ENCODE measurements at regions not wholly inside any gene's neighbourhood (a gene's known extent, or its start where the extent isn't known, plus 50 kb on each side); places are given as distances from the start of the nearest gene placed in this dataset.
"Not testable (repeated sequence)": the region's sequence is repeated elsewhere in the genome, so short reads cannot be mapped to it uniquely, and the experiment has no call there.

- no peaks in the 10 kb centered on the region for H3K36me3 ChIP-seq (ENCODE audit: control insufficient read depth in 4 of 4, insufficient read depth in 4 of 4, low read length in 4 of 4)
- H3K9ac ChIP-seq (ENCODE audit: insufficient read depth in 1 of 2, low read length in 2 of 2), result no peak overlapping the region
- no peaks in the 10 kb centered on the region for H3K4me1 ChIP-seq (ENCODE audit: control insufficient read depth in 5 of 5, insufficient read depth in 5 of 5, low read length in 5 of 5)
- no peak overlapping the region for H3K4me3 ChIP-seq
- no peaks in the 10 kb centered on the region for H3K27me3 ChIP-seq (ENCODE audit: control insufficient read depth in 3 of 3, insufficient read depth in 3 of 3, low read length in 2 of 3)
- TF ChIP-seq, protein P1, sequence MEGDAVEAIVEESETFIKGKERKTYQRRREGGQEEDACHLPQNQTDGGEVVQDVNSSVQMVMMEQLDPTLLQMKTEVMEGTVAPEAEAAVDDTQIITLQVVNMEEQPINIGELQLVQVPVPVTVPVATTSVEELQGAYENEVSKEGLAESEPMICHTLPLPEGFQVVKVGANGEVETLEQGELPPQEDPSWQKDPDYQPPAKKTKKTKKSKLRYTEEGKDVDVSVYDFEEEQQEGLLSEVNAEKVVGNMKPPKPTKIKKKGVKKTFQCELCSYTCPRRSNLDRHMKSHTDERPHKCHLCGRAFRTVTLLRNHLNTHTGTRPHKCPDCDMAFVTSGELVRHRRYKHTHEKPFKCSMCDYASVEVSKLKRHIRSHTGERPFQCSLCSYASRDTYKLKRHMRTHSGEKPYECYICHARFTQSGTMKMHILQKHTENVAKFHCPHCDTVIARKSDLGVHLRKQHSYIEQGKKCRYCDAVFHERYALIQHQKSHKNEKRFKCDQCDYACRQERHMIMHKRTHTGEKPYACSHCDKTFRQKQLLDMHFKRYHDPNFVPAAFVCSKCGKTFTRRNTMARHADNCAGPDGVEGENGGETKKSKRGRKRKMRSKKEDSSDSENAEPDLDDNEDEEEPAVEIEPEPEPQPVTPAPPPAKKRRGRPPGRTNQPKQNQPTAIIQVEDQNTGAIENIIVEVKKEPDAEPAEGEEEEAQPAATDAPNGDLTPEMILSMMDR (IDR thresholded peaks at IDR 0.05; ENCODE audit: control extremely low read depth, extremely low read depth), result no peak
- no peak overlapping the region for H3K27ac ChIP-seq (ENCODE audit: low read depth in 1 of 2, low read length in 1 of 2)
- ATAC-seq (ENCODE audit: insufficient read depth, low FRiP score) (no peak), DNase-seq (no peak)
- H3K9me3 ChIP-seq (ENCODE audit: control insufficient read depth in 4 of 4, insufficient read depth in 3 of 4, low read length in 3 of 4), result peaks cover 0 to 8% (median 5%) of the 10 kb centered on the region in 4 donors
- WGBS, 2 donors, result 84 to 94% methylated on average over 3 of the region's 3 CpGs
Observed at GRCh38 chr5:126027149-126027548, 396.1 kb upstream of the GRAMD2B start.

- H3K27ac ChIP-seq (ENCODE audit: low read depth in 1 of 2, low read length in 1 of 2), result no peak overlapping the region
- TF ChIP-seq, protein P1 (IDR thresholded peaks at IDR 0.05; ENCODE audit: control extremely low read depth, extremely low read depth), result no peak
Observed at GRCh38 chr5:126027652-126028051, 395.6 kb upstream of the GRAMD2B start.

GRCh38 chr5:126028336-126028735 is 394.9 kb upstream of the GRAMD2B start:
- Histone ChIP-seq H3K9me3 (ENCODE audit: control insufficient read depth in 4 of 4, insufficient read depth in 3 of 4, low read length in 3 of 4) (peaks cover 0 to 8% (median 5%) of the 10 kb centered on the region in 4 donors), H3K4me1 (ENCODE audit: control insufficient read depth in 5 of 5, insufficient read depth in 5 of 5, low read length in 5 of 5) (no peaks in the 10 kb centered on the region), H3K9ac (ENCODE audit: insufficient read depth in 1 of 2, low read length in 2 of 2) (no peak overlapping the region), H3K27ac (ENCODE audit: low read depth in 1 of 2, low read length in 1 of 2) (no peak overlapping the region), H3K36me3 (ENCODE audit: control insufficient read depth in 4 of 4, insufficient read depth in 4 of 4, low read length in 4 of 4) (no peaks in the 10 kb centered on the region), H3K4me3 (no peak overlapping the region), H3K27me3 (ENCODE audit: control insufficient read depth in 3 of 3, insufficient read depth in 3 of 3, low read length in 2 of 3) (no peaks in the 10 kb centered on the region)
- no peak for ATAC-seq (ENCODE audit: insufficient read depth, low FRiP score)
- DNase-seq, result no peak
- 96 to 98% methylated on average over 2 of the region's 2 CpGs for WGBS, 2 donors
- TF ChIP-seq, protein P1 (IDR thresholded peaks at IDR 0.05; ENCODE audit: control extremely low read depth, extremely low read depth), result no peak

More at GRCh38 chr5:126027652-126028051, 395.6 kb upstream of the GRAMD2B start:
- no peaks in the 10 kb centered on the region for H3K4me1 ChIP-seq (ENCODE audit: control insufficient read depth in 5 of 5, insufficient read depth in 5 of 5, low read length in 5 of 5)
- no peaks in the 10 kb centered on the region for H3K36me3 ChIP-seq (ENCODE audit: control insufficient read depth in 4 of 4, insufficient read depth in 4 of 4, low read length in 4 of 4)
- no peaks in the 10 kb centered on the region for H3K27me3 ChIP-seq (ENCODE audit: control insufficient read depth in 3 of 3, insufficient read depth in 3 of 3, low read length in 2 of 3)
- H3K9ac ChIP-seq (ENCODE audit: insufficient read depth in 1 of 2, low read length in 2 of 2), result no peak overlapping the region
- DNase-seq (no peak), ATAC-seq (ENCODE audit: insufficient read depth, low FRiP score) (no peak)
- WGBS, 2 donors, result 97 to 98% methylated on average over 2 of the region's 2 CpGs
- no peak overlapping the region for H3K4me3 ChIP-seq
- H3K9me3 ChIP-seq (ENCODE audit: control insufficient read depth in 4 of 4, insufficient read depth in 3 of 4, low read length in 3 of 4), result peaks cover 0 to 8% (median 5%) of the 10 kb centered on the region in 4 donors

DNA sequence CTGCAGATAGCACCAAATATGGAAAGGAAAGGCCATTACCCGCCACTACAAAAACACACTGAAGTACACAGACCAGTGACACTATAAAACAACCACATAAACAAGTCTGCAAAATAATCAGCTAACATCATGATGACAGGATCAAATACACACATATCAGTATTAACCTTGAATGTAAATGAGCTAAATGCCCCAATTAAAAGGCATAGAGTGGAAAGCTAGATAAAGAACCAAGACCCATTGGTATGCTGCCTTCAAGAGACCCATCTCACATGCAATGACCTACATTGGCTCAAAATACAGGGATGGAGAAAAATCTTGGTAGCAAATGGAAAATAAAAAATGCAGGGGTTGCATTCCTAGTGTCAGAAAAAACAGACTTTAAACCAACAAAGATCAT is 393.9 kb upstream of the GRAMD2B start:
- not testable (repeated sequence) for H3K9ac ChIP-seq (ENCODE audit: insufficient read depth in 1 of 2, low read length in 2 of 2); ATAC-seq (ENCODE audit: insufficient read depth, low FRiP score); H3K36me3 ChIP-seq (ENCODE audit: control insufficient read depth in 4 of 4, insufficient read depth in 4 of 4, low read length in 4 of 4); DNase-seq; H3K4me3 ChIP-seq; H3K4me1 ChIP-seq (ENCODE audit: control insufficient read depth in 5 of 5, insufficient read depth in 5 of 5, low read length in 5 of 5); H3K27ac ChIP-seq (ENCODE audit: low read depth in 1 of 2, low read length in 1 of 2); H3K9me3 ChIP-seq (ENCODE audit: control insufficient read depth in 4 of 4, insufficient read depth in 3 of 4, low read length in 3 of 4); H3K27me3 ChIP-seq (ENCODE audit: control insufficient read depth in 3 of 3, insufficient read depth in 3 of 3, low read length in 2 of 3)
- WGBS, 2 donors, result 87 to 94% methylated on average over 1 of the region's 1 CpG

All from lung (tissue), 11 donors.